ENCODE measurements at regions not wholly inside any gene's neighbourhood (a gene's known extent, or its start where the extent isn't known, plus 50 kb on each side); places are given as distances from the start of the nearest gene placed in this dataset.
"Not testable (repeated sequence)": the region's sequence is repeated elsewhere in the genome, so short reads cannot be mapped to it uniquely, and the experiment has no call there.

DNA sequence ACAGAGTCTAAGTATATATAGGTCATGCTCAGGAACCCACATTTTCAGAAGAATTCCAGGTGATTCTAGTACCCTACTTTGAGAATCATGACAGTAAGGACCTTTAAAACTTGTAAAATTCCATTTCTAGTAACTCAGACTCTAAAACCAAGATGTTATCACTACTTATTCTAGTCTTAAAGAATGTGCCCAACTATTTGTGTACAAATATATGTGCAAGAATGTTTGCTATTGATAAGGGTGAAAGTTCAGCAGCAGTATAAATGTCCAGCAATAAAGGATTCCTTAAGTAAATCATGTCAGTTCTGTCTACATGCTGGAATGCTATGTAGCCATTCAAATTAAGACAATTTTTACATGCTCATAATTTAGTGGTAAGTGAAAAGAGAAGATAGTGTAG, 71.1 kb upstream of the MAGEB2 start:
- peaks cover 6% of the 10 kb centered on the region for H3K9me3 Mint-ChIP-seq
- H3K36me3 Mint-ChIP-seq (ENCODE audit: low read depth): no peaks in the 10 kb centered on the region
- DNase-seq: no peak
- H3K4me1 Mint-ChIP-seq: peaks cover 13% of the 10 kb centered on the region
- H3K27me3 Mint-ChIP-seq (ENCODE audit: low read depth, poor library complexity): no peaks in the 10 kb centered on the region
- TF ChIP-seq, protein P1, sequence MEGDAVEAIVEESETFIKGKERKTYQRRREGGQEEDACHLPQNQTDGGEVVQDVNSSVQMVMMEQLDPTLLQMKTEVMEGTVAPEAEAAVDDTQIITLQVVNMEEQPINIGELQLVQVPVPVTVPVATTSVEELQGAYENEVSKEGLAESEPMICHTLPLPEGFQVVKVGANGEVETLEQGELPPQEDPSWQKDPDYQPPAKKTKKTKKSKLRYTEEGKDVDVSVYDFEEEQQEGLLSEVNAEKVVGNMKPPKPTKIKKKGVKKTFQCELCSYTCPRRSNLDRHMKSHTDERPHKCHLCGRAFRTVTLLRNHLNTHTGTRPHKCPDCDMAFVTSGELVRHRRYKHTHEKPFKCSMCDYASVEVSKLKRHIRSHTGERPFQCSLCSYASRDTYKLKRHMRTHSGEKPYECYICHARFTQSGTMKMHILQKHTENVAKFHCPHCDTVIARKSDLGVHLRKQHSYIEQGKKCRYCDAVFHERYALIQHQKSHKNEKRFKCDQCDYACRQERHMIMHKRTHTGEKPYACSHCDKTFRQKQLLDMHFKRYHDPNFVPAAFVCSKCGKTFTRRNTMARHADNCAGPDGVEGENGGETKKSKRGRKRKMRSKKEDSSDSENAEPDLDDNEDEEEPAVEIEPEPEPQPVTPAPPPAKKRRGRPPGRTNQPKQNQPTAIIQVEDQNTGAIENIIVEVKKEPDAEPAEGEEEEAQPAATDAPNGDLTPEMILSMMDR (IDR thresholded peaks at IDR 0.05): no peak
- no peak overlapping the region for H3K4me3 Mint-ChIP-seq
- no peak overlapping the region for H3K27ac Mint-ChIP-seq

DNA sequence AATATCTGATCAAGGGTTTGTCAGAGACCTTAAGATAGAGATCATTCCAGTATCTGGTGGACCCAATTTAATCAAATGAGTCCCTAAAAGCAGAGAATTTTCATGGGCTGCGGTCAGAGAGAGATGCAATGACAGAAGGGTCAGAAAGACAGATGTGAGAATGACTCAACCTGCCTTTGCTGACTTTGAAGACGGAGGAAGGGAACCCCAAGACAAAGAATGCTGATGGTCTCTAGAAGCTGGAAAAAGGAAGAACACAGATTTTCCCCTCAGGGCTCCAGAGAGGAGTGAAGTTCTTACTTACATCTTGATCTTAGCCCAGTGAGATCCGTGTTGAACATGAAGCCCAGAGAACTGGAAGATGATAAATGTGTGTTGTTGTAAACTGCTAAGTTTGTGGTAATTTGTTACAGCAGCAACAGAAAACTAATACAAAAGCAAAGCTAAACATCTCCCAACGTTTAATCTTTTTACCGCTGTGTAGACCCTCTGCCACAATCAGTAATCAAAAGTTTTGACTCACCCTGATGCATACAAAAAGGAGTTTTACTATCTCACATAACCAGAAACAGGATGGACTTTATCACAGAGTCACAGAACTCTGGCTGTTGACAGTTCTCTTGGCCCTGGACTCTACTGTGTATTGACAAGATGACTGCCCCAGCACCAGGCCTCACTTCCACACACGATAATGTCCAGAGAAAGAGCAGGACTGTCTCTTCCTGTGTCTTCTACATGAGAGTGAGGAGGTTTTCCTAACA, 70.2 kb upstream of the MAGEB2 start:
- no peak for DNase-seq
- Mint-ChIP-seq H3K27me3 (ENCODE audit: low read depth, poor library complexity) (no peaks in the 10 kb centered on the region), H3K36me3 (ENCODE audit: low read depth) (no peaks in the 10 kb centered on the region), H3K4me3 (no peak overlapping the region), H3K4me1 (peaks cover 13% of the 10 kb centered on the region), H3K9me3 (peaks cover 7% of the 10 kb centered on the region), H3K27ac (no peak overlapping the region)
- TF ChIP-seq, protein P1 (IDR thresholded peaks at IDR 0.05): no peak

DNA sequence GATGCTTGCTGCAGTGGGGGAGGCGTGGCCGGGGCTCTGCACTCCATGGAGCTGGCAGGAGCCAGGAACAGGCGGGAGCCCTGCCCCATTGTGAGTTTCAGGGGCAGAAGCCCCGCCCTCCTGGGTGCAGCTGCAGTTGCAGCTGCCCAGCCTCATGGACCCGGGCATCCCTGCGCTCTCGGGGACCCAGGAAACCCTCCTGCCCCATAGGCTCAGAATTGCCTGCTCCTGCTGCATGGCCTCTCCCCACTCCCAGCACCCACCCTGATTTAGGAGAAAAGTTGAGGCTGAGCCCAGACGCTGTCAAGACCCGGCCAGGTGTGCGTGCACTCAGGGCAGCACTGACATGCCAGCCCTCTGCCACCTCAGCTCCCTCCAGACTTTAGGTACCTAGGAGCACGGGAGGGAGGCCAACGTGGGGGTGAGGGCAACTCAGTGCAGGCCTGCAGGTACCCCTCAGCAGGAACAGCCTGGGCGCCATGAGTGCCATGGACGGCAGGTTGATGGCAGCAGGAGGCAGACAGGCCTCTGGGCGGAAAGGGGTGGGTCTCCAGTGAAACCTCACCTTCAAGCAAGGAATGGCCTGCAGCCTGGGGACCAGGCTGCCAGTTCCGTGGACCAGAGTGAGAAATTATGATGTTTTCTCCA, 67.2 kb upstream of the MAGEB2 start:
- H3K9me3 Mint-ChIP-seq: peaks cover 7% of the 10 kb centered on the region
- no peak overlapping the region for H3K4me3 Mint-ChIP-seq
- H3K27ac Mint-ChIP-seq: no peak overlapping the region
- TF ChIP-seq, protein P1 (IDR thresholded peaks at IDR 0.05): no peak
- peaks cover 2% of the 10 kb centered on the region for H3K27me3 Mint-ChIP-seq (ENCODE audit: low read depth, poor library complexity)
- no peaks in the 10 kb centered on the region for H3K36me3 Mint-ChIP-seq (ENCODE audit: low read depth)
- no peak for DNase-seq
- H3K4me1 Mint-ChIP-seq: peaks cover 11% of the 10 kb centered on the region

DNA sequence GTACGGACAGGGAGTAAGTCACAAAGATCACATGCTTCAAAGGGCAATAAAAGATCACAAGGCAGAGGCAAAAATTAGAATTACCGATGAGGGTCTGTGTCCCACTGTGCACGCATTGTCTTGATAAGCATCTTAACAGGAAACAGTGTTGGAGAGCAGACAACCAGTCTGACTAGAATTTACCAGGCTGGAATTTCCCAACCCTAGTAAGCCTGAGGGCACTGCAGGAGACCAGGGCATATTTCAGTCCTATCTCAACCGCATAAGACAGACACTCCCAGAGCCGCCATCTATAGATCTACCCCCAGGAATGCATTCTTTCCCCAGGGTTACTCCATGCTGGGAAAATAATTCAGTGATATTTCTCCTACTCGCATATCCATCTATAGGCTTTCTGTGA, 66.2 kb upstream of the MAGEB2 start:
- not testable (repeated sequence) for DNase-seq; H3K36me3 Mint-ChIP-seq (ENCODE audit: low read depth); H3K4me3 Mint-ChIP-seq; H3K27ac Mint-ChIP-seq; H3K9me3 Mint-ChIP-seq; H3K27me3 Mint-ChIP-seq (ENCODE audit: low read depth, poor library complexity)
- peaks cover 20% of the 10 kb centered on the region for H3K4me1 Mint-ChIP-seq

DNA sequence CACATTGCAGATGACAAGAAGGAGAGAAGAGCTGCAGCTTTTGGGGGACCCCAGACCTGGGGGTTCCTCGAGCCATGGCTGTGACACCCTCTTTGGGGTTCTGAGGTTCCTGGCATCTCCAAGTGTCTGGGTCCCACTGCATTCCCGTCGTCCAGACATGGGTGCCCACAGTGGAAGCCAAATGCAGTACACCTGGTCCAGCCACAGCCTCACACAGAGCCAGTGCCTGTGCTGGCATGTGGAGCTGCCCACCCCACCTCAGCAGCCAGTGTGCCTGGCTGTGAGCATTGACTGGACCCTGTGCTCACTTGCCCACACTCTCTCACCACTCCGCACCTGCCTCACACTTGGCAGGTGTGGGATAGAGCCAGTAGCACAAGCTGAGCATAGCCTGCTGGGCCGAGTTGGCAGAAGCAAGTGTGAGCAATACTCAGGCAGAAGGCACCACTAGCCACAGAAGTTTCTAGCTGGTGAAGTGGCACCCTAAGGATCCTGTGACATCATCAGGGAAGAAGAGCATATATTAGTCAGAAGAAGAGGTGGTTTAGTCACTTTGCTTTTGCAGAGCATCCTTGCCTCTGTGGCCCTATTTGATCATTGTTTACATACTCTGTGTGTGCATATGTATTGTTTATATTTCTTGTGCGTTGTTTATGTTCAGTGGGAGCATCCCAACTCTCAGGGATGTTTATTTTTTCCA, 65.0 kb upstream of the MAGEB2 start:
- Mint-ChIP-seq H3K9me3 (peaks cover 7% of the 10 kb centered on the region), H3K4me1 (peaks cover 25% of the 10 kb centered on the region), H3K36me3 (ENCODE audit: low read depth) (no peaks in the 10 kb centered on the region), H3K27me3 (ENCODE audit: low read depth, poor library complexity) (peaks cover 2% of the 10 kb centered on the region), H3K4me3 (no peak overlapping the region), H3K27ac (no peak overlapping the region)
- TF ChIP-seq, protein P1 (IDR thresholded peaks at IDR 0.05): no peak
- DNase-seq: no peak

DNA sequence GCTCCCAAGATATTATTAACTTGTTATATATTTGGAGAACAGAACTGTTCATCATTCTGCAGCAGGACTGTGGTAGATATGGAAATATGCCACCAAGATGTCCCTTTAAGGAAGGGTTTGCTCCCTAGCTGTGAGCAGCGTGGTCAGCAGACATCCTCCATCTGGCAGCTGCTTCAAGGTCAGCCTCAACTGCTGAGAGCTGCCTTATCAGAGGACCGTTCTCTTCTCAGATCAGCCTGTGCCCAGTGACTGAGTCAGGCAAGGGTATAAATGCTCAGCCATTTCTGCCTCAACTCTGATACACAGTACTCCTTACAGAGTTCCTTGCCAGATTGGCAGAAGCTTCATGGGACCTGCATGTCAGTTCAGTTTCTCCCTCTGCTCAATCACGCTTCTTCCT, 63.4 kb upstream of the MAGEB2 start:
- H3K27me3 Mint-ChIP-seq (ENCODE audit: low read depth, poor library complexity): peaks cover 2% of the 10 kb centered on the region
- peaks cover 25% of the 10 kb centered on the region for H3K4me1 Mint-ChIP-seq
- no peaks in the 10 kb centered on the region for H3K36me3 Mint-ChIP-seq (ENCODE audit: low read depth)
- no peak for DNase-seq
- H3K4me3 Mint-ChIP-seq: no peak overlapping the region
- no peak overlapping the region for H3K27ac Mint-ChIP-seq
- TF ChIP-seq, protein P1 (IDR thresholded peaks at IDR 0.05): no peak
- peaks cover 7% of the 10 kb centered on the region for H3K9me3 Mint-ChIP-seq
